ENCODE measurements at regions not wholly inside any gene's neighbourhood (a gene's known extent, or its start where the extent isn't known, plus 50 kb on each side); places are given as distances from the start of the nearest gene placed in this dataset.
"Not testable (repeated sequence)": the region's sequence is repeated elsewhere in the genome, so short reads cannot be mapped to it uniquely, and the experiment has no call there.

DNA sequence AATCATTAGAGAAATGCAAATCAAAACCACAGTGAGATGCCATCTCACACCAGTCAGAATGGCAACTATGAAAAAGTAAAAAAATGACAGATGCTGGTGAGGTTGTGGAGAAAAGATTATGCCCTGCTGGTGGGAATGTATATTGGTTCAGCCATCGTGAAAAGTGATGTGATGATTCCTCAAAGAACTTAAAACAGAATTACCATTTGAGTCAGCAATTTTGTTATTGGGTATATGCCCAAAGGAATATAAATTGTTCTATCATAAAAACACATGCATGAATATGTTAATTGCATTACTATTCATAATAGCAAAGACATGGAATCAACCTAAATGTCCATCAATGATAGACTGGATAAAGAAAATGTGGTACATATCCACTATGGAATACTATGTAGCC is 115.1 kb upstream of the OR4E1 start:
- H2AFZ ChIP-seq (replicated peaks; ENCODE audit: low read length, poor library complexity); CTCF ChIA-PET; H4K91ac ChIP-seq (ENCODE audit: insufficient read depth, low read depth, low read length); in situ Hi-C loops (cut with MboI; ENCODE audit: low sequenced_read_pairs); DNase-seq; H2BK20ac ChIP-seq (ENCODE audit: low read depth, low read length); POLR2A ChIA-PET (ENCODE audit: unreplicated experiment); intact Hi-C loops (cut with micrococcal nuclease); H3K4ac ChIP-seq (ENCODE audit: low read depth, low read length); H3K9me3 ChIP-seq (ENCODE audit: control insufficient read depth, insufficient read depth, low read length); H2AK9ac ChIP-seq (replicated peaks; ENCODE audit: low read depth, low read length, poor library complexity); H3K4me3 ChIP-seq (ENCODE audit: insufficient read depth, low read depth, low read length); H3K27me3 ChIP-seq (ENCODE audit: control insufficient read depth, insufficient read depth, low read length); H4K8ac ChIP-seq (ENCODE audit: low read depth in 2 of 2, low read length in 2 of 2); H3K14ac ChIP-seq (replicated peaks; ENCODE audit: low read depth, low read length); H2BK15ac ChIP-seq (ENCODE audit: low read depth, low read length); H3K56ac ChIP-seq (ENCODE audit: extremely low read depth, insufficient read depth, low read length); ATAC-seq (ENCODE audit: low read depth); H3K9me1 ChIP-seq (ENCODE audit: insufficient read depth, low read length); H3K27ac ChIP-seq (ENCODE audit: insufficient read depth, low read length); H3K36me3 ChIP-seq (ENCODE audit: control insufficient read depth, insufficient read depth, low read length); H4K5ac ChIP-seq (ENCODE audit: low read depth, low read length); H3K23ac ChIP-seq (ENCODE audit: low read depth, low read length); H3K4me2 ChIP-seq (ENCODE audit: low read depth, low read length); dilution Hi-C loops (cut with HindIII; ENCODE audit: low sequenced_read_pairs, unreplicated experiment); BruUV-seq (replicated peaks); H2BK5ac ChIP-seq (ENCODE audit: low read depth, low read length, poor library complexity, severe bottlenecking); H2BK120ac ChIP-seq (ENCODE audit: low read depth, low read length); H3K4me1 ChIP-seq (ENCODE audit: control insufficient read depth, insufficient read depth, low read length); H4K20me1 ChIP-seq (ENCODE audit: insufficient read depth, low read length); H3K18ac ChIP-seq (ENCODE audit: low read depth, low read length); H3K79me1 ChIP-seq (ENCODE audit: low read depth in 1 of 2, low read length in 2 of 2); H2AK5ac ChIP-seq (ENCODE audit: low read depth, low read length); H3K9ac ChIP-seq (ENCODE audit: low read depth, low read length): not testable (repeated sequence)
- TF ChIP-seq MAFK (IDR thresholded peaks at IDR 0.05; ENCODE audit: low read depth, low read length), result peak; percentile 29
- WGBS, 2 experiments (ENCODE audit: extremely low coverage in 2 of 2, insufficient read length in 1 of 2), result no CpG with 5 or more reads among the region's 1 CpG

DNA sequence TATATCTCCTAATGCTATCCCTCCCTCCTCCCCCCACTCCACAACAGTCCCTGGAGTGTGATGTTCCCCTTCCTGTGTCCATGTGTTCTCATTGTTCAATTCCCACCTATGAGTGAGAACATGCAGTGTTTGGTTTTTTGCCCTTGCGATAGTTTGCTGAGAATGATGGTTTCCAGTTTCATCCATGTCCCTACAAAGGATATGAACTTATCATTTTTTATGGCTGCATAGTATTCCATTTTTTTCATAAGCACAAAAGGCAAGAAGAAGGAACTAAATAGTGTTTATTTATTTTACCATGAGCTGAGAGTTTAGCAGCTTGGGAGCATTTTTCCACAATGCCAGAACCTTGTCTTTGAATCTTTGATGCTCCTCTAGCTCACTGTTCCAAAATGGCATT is 113.6 kb upstream of the OR4E1 start:
- H3K9ac ChIP-seq (ENCODE audit: low read depth, low read length); H2AK5ac ChIP-seq (ENCODE audit: low read depth, low read length); ATAC-seq (ENCODE audit: low read depth); dilution Hi-C loops (cut with HindIII; ENCODE audit: low sequenced_read_pairs, unreplicated experiment); H4K20me1 ChIP-seq (ENCODE audit: insufficient read depth, low read length); H3K4me3 ChIP-seq (ENCODE audit: insufficient read depth, low read depth, low read length); CTCF ChIA-PET; H3K9me3 ChIP-seq (ENCODE audit: control insufficient read depth, insufficient read depth, low read length); H3K56ac ChIP-seq (ENCODE audit: extremely low read depth, insufficient read depth, low read length); H3K79me1 ChIP-seq (ENCODE audit: low read depth in 1 of 2, low read length in 2 of 2); H2BK20ac ChIP-seq (ENCODE audit: low read depth, low read length); BruUV-seq (replicated peaks); H3K14ac ChIP-seq (replicated peaks; ENCODE audit: low read depth, low read length); H3K9me1 ChIP-seq (ENCODE audit: insufficient read depth, low read length); H2AFZ ChIP-seq (replicated peaks; ENCODE audit: low read length, poor library complexity); H3K18ac ChIP-seq (ENCODE audit: low read depth, low read length); H2BK5ac ChIP-seq (ENCODE audit: low read depth, low read length, poor library complexity, severe bottlenecking); H4K8ac ChIP-seq (ENCODE audit: low read depth in 2 of 2, low read length in 2 of 2); intact Hi-C loops (cut with micrococcal nuclease); H3K27ac ChIP-seq (ENCODE audit: insufficient read depth, low read length); H3K4me2 ChIP-seq (ENCODE audit: low read depth, low read length); H2AK9ac ChIP-seq (replicated peaks; ENCODE audit: low read depth, low read length, poor library complexity); H3K4me1 ChIP-seq (ENCODE audit: control insufficient read depth, insufficient read depth, low read length); H4K91ac ChIP-seq (ENCODE audit: insufficient read depth, low read depth, low read length); DNase-seq; H3K23ac ChIP-seq (ENCODE audit: low read depth, low read length); H3K4ac ChIP-seq (ENCODE audit: low read depth, low read length); in situ Hi-C loops (cut with MboI; ENCODE audit: low sequenced_read_pairs); H2BK120ac ChIP-seq (ENCODE audit: low read depth, low read length); POLR2A ChIA-PET (ENCODE audit: unreplicated experiment); H3K36me3 ChIP-seq (ENCODE audit: control insufficient read depth, insufficient read depth, low read length); H2BK15ac ChIP-seq (ENCODE audit: low read depth, low read length); H4K5ac ChIP-seq (ENCODE audit: low read depth, low read length); H3K27me3 ChIP-seq (ENCODE audit: control insufficient read depth, insufficient read depth, low read length): not testable (repeated sequence)
- no CpG with 5 or more reads among the region's 1 CpG for WGBS, 2 experiments (ENCODE audit: extremely low coverage in 2 of 2, insufficient read length in 1 of 2)

Data from IMR-90 (cell line).